Right cardiac atrium (tissue), 5 donors: ENCODE measurements at regions not wholly inside any gene's neighbourhood (a gene's known extent, or its start where the extent isn't known, plus 50 kb on each side); places are given as distances from the start of the nearest gene placed in this dataset.
"Not testable (repeated sequence)": the region's sequence is repeated elsewhere in the genome, so short reads cannot be mapped to it uniquely, and the experiment has no call there.

ENCODE experiments used
- ATAC-seq, 2 donors: fragments of 200-7000 bp; cut with Tn5 transposase; one replicate each; pipeline versions ENCODE4 v1.8.0 to v1.9.1; 2020; ENCODE audit warnings: moderate library complexity in 2 of 2, mild to moderate bottlenecking in 1 of 2
- DNase-seq, 3 donors: peaks; one replicate each; pipeline ENCODE4 v3.0.0-alpha.2; 2020
- H3K27ac ChIP-seq: one replicate; pipeline ENCODE4 v1.5.1; 2013; ENCODE audit warnings: mild to moderate bottlenecking, low read length, control low read depth, moderate library complexity
- H3K27me3 ChIP-seq: one replicate; pipeline ENCODE4 v1.6.1; 2013; ENCODE audit not compliant: control insufficient read depth, insufficient read depth
- H3K4me1 ChIP-seq: one replicate; pipeline ENCODE4 v1.6.1; 2013; ENCODE audit warnings: low read length; ENCODE audit not compliant: control insufficient read depth, insufficient read depth
- H3K4me3 ChIP-seq: one replicate; pipeline ENCODE4 v1.5.1; 2013; ENCODE audit warnings: low read length, control low read depth
- H3K9me3 ChIP-seq: one replicate; pipeline ENCODE4 v1.6.1; 2013; ENCODE audit warnings: low read length; ENCODE audit not compliant: control insufficient read depth
- WGBS: extraction: QIAGEN DNeasy Blood & Tissue Kit; methylation state at CpG from one replicate; pipeline ENCODE4 v1.1.7; 2013; 5-methylcytosine and 5-hydroxymethylcytosine counted together
- intact Hi-C, 4 donors: fragments of 100-400 bp; cut with DNase I; formaldehyde crosslinking; loops; one replicate each; pipeline versions ENCODE4 v1.11.0 to v1.14.0; 2022 to 2023
- donor health status: healthy with polysubstance abuse.
- donor health status: DM: no; HTN: yes; CAD: no.
- donor health status: DM: no; HTN: no; CAD: no.
- donor health status: DM: no; HTN: yes; CAD: no; lungs with severe emphysema.
- donor health status: DM: yes; HTN: yes; CAD: no.

- H3K27me3 ChIP-seq: no peaks in the 10 kb centered on the region
- H3K27ac ChIP-seq: no peak overlapping the region
- WGBS: 78% methylated on average over 6 of the region's 6 CpGs
- ATAC-seq (no peak), DNase-seq (no peak)
- no peaks in the 10 kb centered on the region for H3K9me3 ChIP-seq
- H3K4me1 ChIP-seq: no peaks in the 10 kb centered on the region
- no peak overlapping the region for H3K4me3 ChIP-seq
- intact Hi-C loops: no loop called here
Observed at GRCh38 chr11:134606251-134606650, 194.2 kb upstream of the B3GAT1 start.

DNA sequence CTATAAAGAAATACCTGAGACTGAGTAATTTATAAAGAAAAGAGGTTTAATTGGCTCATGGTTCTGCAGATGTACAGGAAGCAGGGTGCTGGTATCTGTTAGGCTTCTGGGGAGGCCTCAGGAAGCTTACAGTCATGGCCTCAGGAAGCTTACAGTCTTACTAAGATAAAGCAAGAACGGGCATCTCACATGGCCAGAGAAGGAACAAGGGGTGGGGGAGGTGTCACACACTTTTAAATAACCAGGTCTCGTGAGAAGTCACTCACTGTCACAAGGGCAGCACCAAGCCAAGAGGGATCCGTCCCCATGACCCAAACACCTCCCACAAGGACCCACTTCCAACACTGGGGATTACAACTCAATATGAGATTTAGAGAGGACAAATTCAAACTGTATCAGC is 192.8 kb upstream of the B3GAT1 start:
- WGBS: 73% methylated on average over 3 of the region's 3 CpGs
- intact Hi-C loops: no loop called here
- no peak for ATAC-seq
- H3K27me3 ChIP-seq: no peaks in the 10 kb centered on the region
- no peak overlapping the region for H3K27ac ChIP-seq
- H3K4me1 ChIP-seq: no peaks in the 10 kb centered on the region
- no peak overlapping the region for H3K4me3 ChIP-seq
- no peak for DNase-seq
- H3K9me3 ChIP-seq: no peaks in the 10 kb centered on the region

- 28% methylated on average over 6 of the region's 6 CpGs for WGBS
- Histone ChIP-seq H3K9me3 (no peaks in the 10 kb centered on the region), H3K4me1 (no peaks in the 10 kb centered on the region), H3K4me3 (no peak overlapping the region), H3K27ac (no peak overlapping the region), H3K27me3 (no peaks in the 10 kb centered on the region)
- DNase-seq (no peak), ATAC-seq (no peak)
- intact Hi-C loops: no loop called here
Observed at GRCh38 chr11:134599299-134599771, 187.3 kb upstream of the B3GAT1 start.

DNA sequence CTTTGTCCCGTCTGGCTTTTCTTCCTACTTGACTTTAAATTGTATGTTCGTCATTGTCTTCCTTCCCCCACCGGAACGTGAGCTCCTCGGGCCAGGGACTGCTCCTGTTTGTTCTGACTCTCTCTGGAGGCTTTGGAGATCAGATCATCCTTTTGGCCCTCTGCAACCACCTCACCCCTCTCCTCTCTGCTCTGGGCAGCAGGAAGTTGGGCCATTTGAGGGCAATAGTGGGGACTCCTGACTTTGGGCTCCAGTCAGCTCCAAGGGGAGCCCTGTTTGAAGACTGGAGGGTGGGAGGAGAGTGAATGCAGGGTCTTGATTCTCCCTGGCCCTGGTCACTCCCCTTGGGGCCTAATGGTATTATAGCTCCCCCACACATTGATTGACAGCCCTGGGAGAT is 186.3 kb upstream of the B3GAT1 start:
- Histone ChIP-seq H3K4me1 (no peaks in the 10 kb centered on the region), H3K4me3 (no peak overlapping the region), H3K27me3 (no peaks in the 10 kb centered on the region), H3K27ac (no peak overlapping the region), H3K9me3 (no peaks in the 10 kb centered on the region)
- 73% methylated on average over 5 of the region's 5 CpGs for WGBS
- DNase-seq (no peak), ATAC-seq (no peak)
- intact Hi-C loops: no loop called here

DNA sequence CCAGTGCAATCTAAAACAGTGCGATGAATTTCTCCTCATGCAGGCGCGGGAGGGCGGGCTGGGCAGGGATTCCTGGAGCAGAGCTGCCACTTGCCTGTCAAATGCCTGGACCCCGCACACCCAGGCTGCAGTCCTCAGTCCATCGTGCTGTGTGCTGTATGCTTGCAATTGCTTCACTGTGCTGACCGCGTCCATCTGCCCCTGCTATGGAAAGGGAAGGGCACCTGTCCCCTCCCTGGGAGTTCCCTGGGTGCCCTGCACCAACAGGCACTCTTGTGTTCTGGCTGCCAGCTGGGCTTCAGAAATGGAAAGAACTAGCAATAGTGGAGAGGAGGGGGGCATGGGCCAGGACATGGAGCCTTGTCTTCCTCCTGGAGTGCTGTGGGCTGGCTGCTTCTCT is 185.4 kb upstream of the B3GAT1 start:
- DNase-seq (peak in 1 of 3 donors; percentile 44), ATAC-seq (no peak)
- Histone ChIP-seq H3K4me1 (no peaks in the 10 kb centered on the region), H3K27ac (no peak overlapping the region), H3K4me3 (no peak overlapping the region), H3K27me3 (no peaks in the 10 kb centered on the region), H3K9me3 (no peaks in the 10 kb centered on the region)
- 87% methylated on average over 8 of the region's 8 CpGs for WGBS
- intact Hi-C loops: no loop called here

DNA sequence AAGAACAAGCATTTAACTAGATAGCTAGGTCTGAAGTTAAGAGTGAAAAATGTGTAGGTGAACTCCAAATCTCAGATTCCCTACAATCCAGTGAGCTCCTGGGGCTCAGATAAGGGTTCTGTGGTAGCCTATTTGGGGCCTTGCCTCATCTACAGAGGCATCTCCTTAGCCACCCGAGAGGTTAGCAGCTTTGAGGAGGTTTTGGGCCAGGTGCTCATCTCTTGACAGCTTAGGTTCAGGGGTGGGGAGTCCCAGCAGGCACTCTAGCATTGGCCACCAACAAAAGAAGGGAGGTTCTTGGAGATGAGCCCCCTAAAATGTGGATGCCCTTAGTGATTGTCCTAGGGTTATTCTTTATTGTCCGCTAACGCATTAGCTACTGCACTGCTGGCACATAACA is 184.4 kb upstream of the B3GAT1 start:
- Histone ChIP-seq H3K27me3 (no peaks in the 10 kb centered on the region), H3K4me3 (no peak overlapping the region), H3K4me1 (no peaks in the 10 kb centered on the region), H3K9me3 (no peaks in the 10 kb centered on the region), H3K27ac (no peak overlapping the region)
- ATAC-seq: no peak
- 82% methylated on average over 3 of the region's 3 CpGs for WGBS
- no peak for DNase-seq
- intact Hi-C loops: no loop called here

- no peak for ATAC-seq
- H3K4me3 ChIP-seq: no peak overlapping the region
- peaks cover 2% of the 10 kb centered on the region for H3K27me3 ChIP-seq
- intact Hi-C loops: no loop called here
- H3K27ac ChIP-seq: no peak overlapping the region
- no peaks in the 10 kb centered on the region for H3K4me1 ChIP-seq
- no peaks in the 10 kb centered on the region for H3K9me3 ChIP-seq
- DNase-seq: peak in 1 of 3 donors; percentile 12
Observed at GRCh38 chr11:134592391-134592990, 180.4 kb upstream of the B3GAT1 start.

GRCh38 chr11:134591338-134591737 is 179.3 kb upstream of the B3GAT1 start:
- no peak for DNase-seq

DNA sequence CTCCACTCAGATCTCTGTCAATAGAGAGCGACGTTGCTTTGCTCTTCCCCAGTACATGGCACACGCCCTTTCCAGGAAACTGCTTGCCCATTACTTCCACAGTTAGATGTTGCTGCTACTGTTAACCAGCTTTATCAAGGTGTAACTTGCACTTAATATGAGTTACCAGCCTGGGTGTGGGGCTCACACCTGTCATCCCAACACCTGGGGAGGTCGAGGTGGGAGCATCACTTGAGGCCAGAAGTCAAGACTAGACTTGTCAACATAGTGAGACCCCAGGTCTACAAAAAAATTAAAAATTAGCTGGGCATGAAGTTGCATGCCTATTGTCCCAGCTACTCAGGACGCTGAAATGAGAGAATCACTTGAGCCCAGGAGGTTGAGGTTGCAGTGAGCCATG is 177.1 kb upstream of the B3GAT1 start:
- WGBS: 69% methylated on average over 5 of the region's 5 CpGs
- no peaks in the 10 kb centered on the region for H3K9me3 ChIP-seq
- no peaks in the 10 kb centered on the region for H3K4me1 ChIP-seq
- ATAC-seq: no peak
- H3K27me3 ChIP-seq: peaks cover 2% of the 10 kb centered on the region
- no peak overlapping the region for H3K27ac ChIP-seq
- intact Hi-C loops: no loop called here
- no peak overlapping the region for H3K4me3 ChIP-seq
- no peak for DNase-seq

More at GRCh38 chr11:134591338-134591737, 179.3 kb upstream of the B3GAT1 start:
- intact Hi-C loops: no loop called here
- ATAC-seq: no peak
- H3K4me3 ChIP-seq: no peak overlapping the region
- no peaks in the 10 kb centered on the region for H3K4me1 ChIP-seq
- H3K27ac ChIP-seq: no peak overlapping the region
- H3K27me3 ChIP-seq: peaks cover 2% of the 10 kb centered on the region
- no peaks in the 10 kb centered on the region for H3K9me3 ChIP-seq
- WGBS: 71% methylated on average over 3 of the region's 3 CpGs

- H3K4me1 ChIP-seq, ATAC-seq, H3K27ac ChIP-seq, H3K9me3 ChIP-seq, H3K27me3 ChIP-seq, DNase-seq, intact Hi-C loops, H3K4me3 ChIP-seq: not testable (repeated sequence)
- 81% methylated on average over 20 of the region's 20 CpGs for WGBS
Observed at GRCh38 chr11:134588460-134589110, 176.5 kb upstream of the B3GAT1 start.

DNA sequence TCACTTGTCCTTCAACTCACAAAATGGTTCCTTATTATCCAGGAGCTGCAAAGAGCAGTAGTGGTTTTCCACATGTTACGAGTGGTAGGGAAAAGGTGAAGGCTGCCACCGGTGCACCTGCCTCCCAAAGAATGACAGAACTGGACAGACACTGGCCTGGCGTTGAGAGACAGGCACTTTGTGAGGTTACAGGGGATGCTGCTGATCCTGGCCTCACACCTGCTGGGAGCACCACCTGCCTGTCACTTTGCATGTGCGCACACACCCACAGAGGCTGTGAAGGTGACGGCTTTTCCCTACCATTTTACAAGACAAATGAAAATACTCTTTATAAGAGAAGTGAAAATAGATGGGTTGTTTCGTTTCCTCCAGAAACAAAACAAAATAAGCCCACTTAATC is 175.3 kb upstream of the B3GAT1 start:
- peaks cover 4% of the 10 kb centered on the region for H3K4me1 ChIP-seq
- WGBS: 63% methylated on average over 6 of the region's 6 CpGs
- ATAC-seq (no peak), DNase-seq (peak in 1 of 3 donors; percentile 6)
- no peaks in the 10 kb centered on the region for H3K9me3 ChIP-seq
- H3K4me3 ChIP-seq: no peak overlapping the region
- H3K27me3 ChIP-seq: peaks cover 2% of the 10 kb centered on the region
- intact Hi-C loops: no loop called here
- no peak overlapping the region for H3K27ac ChIP-seq
